Amniotic stem cell (primary cell): ENCODE measurements at regions not wholly inside any gene's neighbourhood (a gene's known extent, or its start where the extent isn't known, plus 50 kb on each side); places are given as distances from the start of the nearest gene placed in this dataset.
"Not testable (repeated sequence)": the region's sequence is repeated elsewhere in the genome, so short reads cannot be mapped to it uniquely, and the experiment has no call there.

Source experiments
- DNase-seq: peaks from one replicate; lab custom pipeline; 2025; lab: John Stamatoyannopoulos, UW

GRCh38 chr5:66348387-66349125, 204.5 kb downstream of the SREK1 start:
- no peak for DNase-seq

- no peak for DNase-seq
These were observed 207.7 kb downstream of the SREK1 start for GRCh38 chr5:66351813-66352212.

- no peak for DNase-seq
These were observed 209.1 kb downstream of the SREK1 start for GRCh38 chr5:66353186-66353585.

GRCh38 chr5:66354422-66354821, 210.3 kb downstream of the SREK1 start:
- no peak for DNase-seq

GRCh38 chr5:66356011-66356565, 212.0 kb downstream of the SREK1 start:
- no peak for DNase-seq

GRCh38 chr5:66358741-66359140, 214.6 kb downstream of the SREK1 start:
- DNase-seq, result no peak

- no peak for DNase-seq
These were observed 217.0 kb downstream of the SREK1 start for GRCh38 chr5:66361070-66361469.

- DNase-seq, result no peak
These were observed 217.9 kb downstream of the SREK1 start for GRCh38 chr5:66362046-66362445.

- no peak for DNase-seq
These were observed 218.6 kb downstream of the SREK1 start for GRCh38 chr5:66362687-66363086.

GRCh38 chr5:66363097-66363496, 219.0 kb downstream of the SREK1 start:
- DNase-seq, result no peak

GRCh38 chr5:66364186-66364585, 220.1 kb downstream of the SREK1 start:
- DNase-seq, result no peak

GRCh38 chr5:66365981-66366380, 221.9 kb downstream of the SREK1 start:
- DNase-seq, result no peak

- DNase-seq, result no peak
These were observed 223.9 kb downstream of the SREK1 start for GRCh38 chr5:66367814-66368541.

GRCh38 chr5:66368811-66369210, 224.7 kb downstream of the SREK1 start:
- DNase-seq, result no peak

- no peak for DNase-seq
These were observed 218.4 kb upstream of the MAST4 start for GRCh38 chr5:66377747-66378146.

- no peak for DNase-seq
These were observed 217.8 kb upstream of the MAST4 start for GRCh38 chr5:66378407-66378806.

- DNase-seq, result no peak
These were observed 214.0 kb upstream of the MAST4 start for GRCh38 chr5:66382152-66382551.

GRCh38 chr5:66405145-66405544, 191.0 kb upstream of the MAST4 start:
- DNase-seq, result not testable (repeated sequence)

- DNase-seq, result no peak
These were observed 189.3 kb upstream of the MAST4 start for GRCh38 chr5:66406761-66407336.

GRCh38 chr5:66407765-66408164, 188.4 kb upstream of the MAST4 start:
- DNase-seq, result no peak

GRCh38 chr5:66408576-66408975, 187.6 kb upstream of the MAST4 start:
- DNase-seq, result no peak

GRCh38 chr5:66410122-66410521, 186.1 kb upstream of the MAST4 start:
- no peak for DNase-seq

GRCh38 chr5:66411701-66412100, 184.5 kb upstream of the MAST4 start:
- DNase-seq, result no peak
